ENCODE measurements at regions not wholly inside any gene's neighbourhood (a gene's known extent, or its start where the extent isn't known, plus 50 kb on each side); places are given as distances from the start of the nearest gene placed in this dataset.

DNA sequence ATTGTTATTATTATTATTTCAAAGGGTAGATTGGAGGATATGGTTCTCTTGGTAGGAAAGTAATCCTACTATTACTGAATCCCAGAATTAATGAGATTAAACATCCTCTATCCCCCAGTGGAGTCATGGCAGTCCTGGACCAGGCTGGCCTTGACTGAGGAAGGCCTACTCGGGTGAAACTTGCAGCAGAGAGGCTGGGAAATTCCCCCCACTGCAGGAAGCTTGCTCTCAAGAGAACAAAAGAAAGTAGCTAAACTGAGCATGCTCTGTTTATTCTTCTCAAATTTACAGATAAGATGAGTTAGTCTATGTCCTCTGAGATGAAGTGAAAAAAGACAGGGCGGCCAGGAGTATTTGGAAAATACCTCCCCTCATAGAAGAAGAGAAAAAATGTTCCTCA lies 233.9 kb upstream of the RPS23 start:
- no peak for TF ChIP-seq EZH2phosphoT487 (IDR thresholded peaks at IDR 0.05; ENCODE audit: low read depth)
- TF ChIP-seq, protein P1, sequence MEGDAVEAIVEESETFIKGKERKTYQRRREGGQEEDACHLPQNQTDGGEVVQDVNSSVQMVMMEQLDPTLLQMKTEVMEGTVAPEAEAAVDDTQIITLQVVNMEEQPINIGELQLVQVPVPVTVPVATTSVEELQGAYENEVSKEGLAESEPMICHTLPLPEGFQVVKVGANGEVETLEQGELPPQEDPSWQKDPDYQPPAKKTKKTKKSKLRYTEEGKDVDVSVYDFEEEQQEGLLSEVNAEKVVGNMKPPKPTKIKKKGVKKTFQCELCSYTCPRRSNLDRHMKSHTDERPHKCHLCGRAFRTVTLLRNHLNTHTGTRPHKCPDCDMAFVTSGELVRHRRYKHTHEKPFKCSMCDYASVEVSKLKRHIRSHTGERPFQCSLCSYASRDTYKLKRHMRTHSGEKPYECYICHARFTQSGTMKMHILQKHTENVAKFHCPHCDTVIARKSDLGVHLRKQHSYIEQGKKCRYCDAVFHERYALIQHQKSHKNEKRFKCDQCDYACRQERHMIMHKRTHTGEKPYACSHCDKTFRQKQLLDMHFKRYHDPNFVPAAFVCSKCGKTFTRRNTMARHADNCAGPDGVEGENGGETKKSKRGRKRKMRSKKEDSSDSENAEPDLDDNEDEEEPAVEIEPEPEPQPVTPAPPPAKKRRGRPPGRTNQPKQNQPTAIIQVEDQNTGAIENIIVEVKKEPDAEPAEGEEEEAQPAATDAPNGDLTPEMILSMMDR (IDR thresholded peaks at IDR 0.05; ENCODE audit: low read depth, low read length): no peak
